H1 (cell line): ENCODE measurements at regions not wholly inside any gene's neighbourhood (a gene's known extent, or its start where the extent isn't known, plus 50 kb on each side); places are given as distances from the start of the nearest gene placed in this dataset.

Source experiments
- CTCF ChIA-PET: fragments of 300-600 bp; sonication (Branson Sonifier 250); formaldehyde crosslinking; loops from one replicate; lab custom pipeline; 2021; ENCODE audit not compliant: partially characterized antibody; lab: Charles Lee
- POLR2A ChIA-PET: fragments of 300-600 bp; sonication (Branson Sonifier 250); formaldehyde crosslinking; loops from one replicate; lab custom pipeline; 2021; ENCODE audit warnings: inconsistent platforms; ENCODE audit not compliant: partially characterized antibody; lab: Charles Lee
- DNase-seq, 2 experiments: peaks; one replicate each; pipeline versions ENCODE4 v3.0.0 to v3.0.0-alpha.2; 2010 to 2022; ENCODE audit warnings: low spot score in 2 of 2, low read depth in 1 of 2, mixed read lengths in 1 of 2
- FAIRE-seq: peaks from 2 replicates; lab custom pipeline; 2011; peaks lifted over from hg19 to GRCh38; lab: Jason Lieb, UNC
- H2AFZ ChIP-seq: 2 replicates; pipeline ENCODE4 v1.8.1; 2012; ENCODE audit warnings: low read length, inconsistent platforms
- H2AK5ac ChIP-seq: 2 replicates; pipeline ENCODE4 v1.6.1; 2013; ENCODE audit warnings: low read depth, low read length
- H2BK120ac ChIP-seq: replicated peaks from 2 replicates; pipeline ENCODE3; 2013; ENCODE audit warnings: low read depth, low read length, inconsistent platforms
- H2BK12ac ChIP-seq: 2 replicates; pipeline ENCODE4 v1.6.1; 2013; ENCODE audit warnings: low read depth, low read length
- H2BK15ac ChIP-seq: 2 replicates; pipeline ENCODE4 v1.6.1; 2013; ENCODE audit warnings: low read length
- H2BK20ac ChIP-seq: 2 replicates; pipeline ENCODE4 v1.6.1; 2013; ENCODE audit warnings: low read length
- H2BK5ac ChIP-seq: 2 replicates; pipeline ENCODE4 v1.6.1; 2013; ENCODE audit warnings: low read depth, low read length
- H3K14ac ChIP-seq: 2 replicates; pipeline ENCODE4 v1.6.1; 2013; ENCODE audit warnings: inconsistent platforms; ENCODE audit not compliant: insufficient read length
- H3K18ac ChIP-seq: 2 replicates; pipeline ENCODE4 v1.6.1; 2013; ENCODE audit warnings: low read length; ENCODE audit errors: extremely low read depth
- H3K23ac ChIP-seq: 2 replicates; pipeline ENCODE4 v1.6.1; 2013; ENCODE audit warnings: inconsistent platforms; ENCODE audit not compliant: insufficient read length
- H3K23me2 ChIP-seq: 2 replicates; pipeline ENCODE4 v1.6.1; 2013; ENCODE audit warnings: low read depth, low read length
- H3K27ac ChIP-seq: 2 replicates; pipeline ENCODE4 v1.6.1; 2011; ENCODE audit warnings: low read depth, low read length, inconsistent platforms
- H3K27me3 ChIP-seq, 4 experiments: replicated peaks in 1 of 4; 1 replicate in 1 of 4; 2 replicates in 3 of 4; pipeline versions ENCODE4 v1.6.1 to v1.8.1; 2011 to 2013; ENCODE audit warnings: low read length in 3 of 4, mild to moderate bottlenecking in 3 of 4, inconsistent platforms in 2 of 4, mixed read lengths in 2 of 4, moderate library complexity in 1 of 4; ENCODE audit not compliant: control insufficient read depth in 3 of 4, insufficient read depth in 3 of 4; ENCODE audit errors: extremely low read depth in 1 of 4
- H3K36me3 ChIP-seq, 4 experiments: 2 replicates each; pipeline versions ENCODE4 v1.6.1 to v1.8.1; 2011 to 2013; ENCODE audit warnings: mild to moderate bottlenecking in 4 of 4, low read length in 3 of 4, moderate library complexity in 2 of 4, control low read depth in 1 of 4, inconsistent platforms in 1 of 4; ENCODE audit not compliant: insufficient read depth in 4 of 4, control insufficient read depth in 2 of 4
- H3K4ac ChIP-seq: replicated peaks from 2 replicates; pipeline ENCODE3; 2013; ENCODE audit warnings: low read length, low read depth, mixed read lengths, inconsistent platforms; ENCODE audit not compliant: insufficient read length
- H3K4me1 ChIP-seq, 4 experiments: replicated peaks in 1 of 4; 1 replicate in 1 of 4; 2 replicates in 3 of 4; pipeline versions ENCODE4 v1.6.1 to v1.8.1; 2011 to 2013; ENCODE audit warnings: low read length in 3 of 4, inconsistent platforms in 2 of 4, mixed read lengths in 1 of 4; ENCODE audit not compliant: insufficient read depth in 4 of 4, control insufficient read depth in 3 of 4
- H3K4me2 ChIP-seq, 2 experiments: 2 replicates each; pipeline versions ENCODE4 v1.6.1 to v1.8.1; 2011 to 2013; ENCODE audit warnings: low read depth in 2 of 2, low read length in 2 of 2, control low read depth in 1 of 2, inconsistent platforms in 1 of 2, mild to moderate bottlenecking in 1 of 2; ENCODE audit not compliant: insufficient read depth in 1 of 2
- H3K4me3 ChIP-seq, 4 experiments: fragments of 200-600, 300-600 bp in 1 of 4; sonication (generic), shearing (Covaris generic), sonication (Bioruptor Twin) in 1 of 4; 2 replicates each; pipeline versions ENCODE4 v1.5.1 to v1.8.1; 2011 to 2016; ENCODE audit warnings: low read length in 4 of 4, low read depth in 3 of 4, control low read depth in 2 of 4, inconsistent platforms in 2 of 4, mild to moderate bottlenecking in 2 of 4, mixed read lengths in 1 of 4, moderate library complexity in 1 of 4; ENCODE audit not compliant: insufficient read depth in 2 of 4; ENCODE audit errors: extremely low read depth in 1 of 4
- H3K56ac ChIP-seq: replicated peaks from 2 replicates; pipeline ENCODE3; 2013; ENCODE audit warnings: low read depth, mild to moderate bottlenecking, mixed read lengths, low read length, inconsistent platforms; ENCODE audit not compliant: insufficient read length
- H3K79me1 ChIP-seq: 2 replicates; pipeline ENCODE4 v1.6.1; 2013; ENCODE audit warnings: low read depth, low read length, control low read depth
- H3K79me2 ChIP-seq, 2 experiments: 2 replicates each; pipeline versions ENCODE4 v1.6.1 to v1.8.1; 2012 to 2013; ENCODE audit warnings: low read length in 2 of 2, mild to moderate bottlenecking in 2 of 2, inconsistent platforms in 1 of 2; ENCODE audit not compliant: insufficient read depth in 2 of 2, control insufficient read depth in 1 of 2
- H3K9ac ChIP-seq, 4 experiments: replicated peaks in 1 of 4; 1 replicate in 1 of 4; 2 replicates in 3 of 4; pipeline versions ENCODE4 v1.6.1 to v1.8.1; 2011 to 2013; ENCODE audit warnings: low read depth in 3 of 4, low read length in 3 of 4, control low read depth in 2 of 4, mild to moderate bottlenecking in 2 of 4, moderate library complexity in 2 of 4, inconsistent platforms in 1 of 4; ENCODE audit errors: extremely low read depth in 1 of 4
- H3K9me3 ChIP-seq, 2 experiments: 2 replicates each; pipeline versions ENCODE4 v1.6.1 to v1.8.1; 2012 to 2013; ENCODE audit warnings: mild to moderate bottlenecking in 2 of 2, moderate library complexity in 2 of 2, control low read depth in 1 of 2, inconsistent platforms in 1 of 2, low read depth in 1 of 2, low read length in 1 of 2, mixed read lengths in 1 of 2; ENCODE audit not compliant: insufficient read depth in 2 of 2
- H4K20me1 ChIP-seq, 2 experiments: replicated peaks in 1 of 2; 2 replicates each; pipeline versions ENCODE3 to v1.8.1; 2011 to 2013; ENCODE audit warnings: inconsistent platforms in 2 of 2, low read length in 2 of 2, mild to moderate bottlenecking in 1 of 2; ENCODE audit not compliant: insufficient read depth in 2 of 2, control insufficient read depth in 1 of 2
- H4K5ac ChIP-seq: 2 replicates; pipeline ENCODE4 v1.6.1; 2013; ENCODE audit warnings: low read length, low read depth, mixed read lengths, inconsistent platforms; ENCODE audit not compliant: insufficient read length
- H4K8ac ChIP-seq: 2 replicates; pipeline ENCODE4 v1.8.0; 2013; ENCODE audit warnings: mild to moderate bottlenecking, moderate library complexity, low read length, inconsistent platforms; ENCODE audit not compliant: insufficient read depth; ENCODE audit errors: extremely low read depth
- H4K91ac ChIP-seq: replicated peaks from 2 replicates; pipeline ENCODE3; 2013; ENCODE audit warnings: low read length, mixed read lengths, inconsistent platforms; ENCODE audit not compliant: insufficient read length
- GTF2F1 ChIP-seq: IDR thresholded peaks from 2 replicates; pipeline ENCODE4 v1.6.1; 2012; ENCODE audit warnings: low read depth, low read length, improper control_type of control experiment, borderline replicate concordance
- PHF8 ChIP-seq: fragments of 200-600 bp; sonication (generic); conservative IDR thresholded peaks from 2 replicates; pipeline ENCODE4 v1.7.1; 2012; ENCODE audit warnings: low read depth, mild to moderate bottlenecking, inconsistent platforms, low read length, moderate library complexity
- WGBS, 2 experiments: shearing (Covaris generic) in 1 of 2; methylation state at CpG; one replicate each; pipeline versions ENCODE4 v1.1.6 to v1.1.7; 2013 to 2015; ENCODE audit warnings: low lambda C conversion rate in 2 of 2, mixed read lengths in 2 of 2, inconsistent platforms in 1 of 2, low coverage in 1 of 2, missing lambda C conversion rate in 1 of 2; ENCODE audit not compliant: insufficient replicate concordance in 2 of 2, insufficient coverage in 1 of 2, insufficient read length in 1 of 2; ENCODE audit errors: extremely low coverage in 1 of 2, missing lambda C conversion rate in 1 of 2; 5-methylcytosine and 5-hydroxymethylcytosine counted together

DNA sequence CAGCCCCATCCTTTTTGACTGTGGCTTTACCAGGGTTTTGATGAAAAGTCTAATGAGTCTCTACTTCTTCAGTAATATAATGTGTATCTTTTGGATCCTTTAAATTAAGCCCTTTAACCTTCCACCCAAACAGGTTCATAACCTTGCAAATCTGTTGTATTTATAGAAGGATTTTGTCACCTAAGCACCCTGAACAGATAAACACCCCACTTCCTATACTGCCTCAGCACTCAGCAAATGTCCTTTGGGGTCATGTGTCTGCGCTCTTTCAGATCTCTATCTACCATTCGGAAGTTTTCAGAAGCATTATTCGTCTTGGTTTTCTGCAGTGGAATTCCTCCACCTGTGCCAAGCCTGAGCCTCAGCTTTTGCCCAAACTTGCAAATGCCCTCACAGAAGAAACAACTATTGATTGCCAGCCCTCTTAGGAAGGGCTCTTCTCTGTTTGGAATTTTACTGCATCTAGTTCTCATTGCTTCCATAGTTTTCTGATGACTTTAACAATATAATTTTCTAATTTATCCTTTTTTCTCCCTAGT is 214.8 kb upstream of the KCNJ16 start:
- Histone ChIP-seq H3K4me2 (no peak overlapping the region), H4K8ac (no peak overlapping the region), H2BK5ac (no peak overlapping the region), H3K18ac (no peak overlapping the region), H2BK12ac (no peak overlapping the region), H3K56ac (no peak overlapping the region), H3K9ac (no peak overlapping the region), H4K20me1 (no peaks in the 10 kb centered on the region), H3K79me1 (no peaks in the 10 kb centered on the region), H2BK15ac (no peak overlapping the region), H3K79me2 (no peaks in the 10 kb centered on the region), H4K91ac (no peak overlapping the region), H2BK120ac (no peak overlapping the region), H3K27ac (no peak overlapping the region), H3K23me2 (no peaks in the 10 kb centered on the region), H3K36me3 (no peaks in the 10 kb centered on the region), H4K5ac (no peak overlapping the region), H3K14ac (no peak overlapping the region), H2AFZ (no peak overlapping the region), H3K27me3 (no peaks in the 10 kb centered on the region), H2BK20ac (no peak overlapping the region), H3K4ac (no peak overlapping the region), H3K4me3 (no peak overlapping the region), H3K4me1 (no peaks in the 10 kb centered on the region), H3K9me3 (0 out of 4 replicates have a peak, but pooled peaks cover 0 to 2% of the 10 kb centered on the region in 2 experiments), H3K23ac (no peak overlapping the region), H2AK5ac (no peak overlapping the region)
- no peak for DNase-seq
- ChIA-PET POLR2A (no interaction called here), CTCF (no interaction called here)
- no peak for FAIRE-seq
- TF ChIP-seq GTF2F1 (no peak), PHF8 (no peak)
- WGBS, 2 experiments, result 98% methylated on average over 3 of the region's 3 CpGs; no CpG with 5 or more reads in 1 of the 2 experiments
